NCI-H187 treated with DMSO at 0.1 percent for 48 hours (cell line): ENCODE measurements at regions not wholly inside any gene's neighbourhood (a gene's known extent, or its start where the extent isn't known, plus 50 kb on each side); places are given as distances from the start of the nearest gene placed in this dataset.

Source experiments
- DNase-seq: peaks from one replicate; lab custom pipeline; 2025; lab: John Stamatoyannopoulos, UW

DNA sequence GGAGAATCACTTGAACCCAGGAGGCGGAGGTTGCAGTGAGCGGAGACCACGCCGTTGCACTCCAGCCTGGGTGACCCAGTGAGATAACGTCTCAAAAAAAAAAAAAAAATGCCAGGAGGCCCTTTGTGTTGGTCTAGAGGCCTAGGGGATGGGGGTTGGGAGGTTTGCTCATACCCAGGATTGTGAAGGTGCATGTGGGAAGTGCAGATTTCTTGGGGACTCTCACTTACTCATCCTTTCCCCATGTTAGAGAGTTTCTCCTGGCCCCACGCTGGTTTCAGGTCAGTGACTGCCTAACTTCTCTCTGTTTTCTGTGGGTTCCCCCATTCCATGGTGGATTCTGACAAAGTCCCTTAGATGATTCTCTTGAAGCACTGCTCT lies 471.5 kb upstream of the CNTNAP2 start:
- no peak for DNase-seq

DNA sequence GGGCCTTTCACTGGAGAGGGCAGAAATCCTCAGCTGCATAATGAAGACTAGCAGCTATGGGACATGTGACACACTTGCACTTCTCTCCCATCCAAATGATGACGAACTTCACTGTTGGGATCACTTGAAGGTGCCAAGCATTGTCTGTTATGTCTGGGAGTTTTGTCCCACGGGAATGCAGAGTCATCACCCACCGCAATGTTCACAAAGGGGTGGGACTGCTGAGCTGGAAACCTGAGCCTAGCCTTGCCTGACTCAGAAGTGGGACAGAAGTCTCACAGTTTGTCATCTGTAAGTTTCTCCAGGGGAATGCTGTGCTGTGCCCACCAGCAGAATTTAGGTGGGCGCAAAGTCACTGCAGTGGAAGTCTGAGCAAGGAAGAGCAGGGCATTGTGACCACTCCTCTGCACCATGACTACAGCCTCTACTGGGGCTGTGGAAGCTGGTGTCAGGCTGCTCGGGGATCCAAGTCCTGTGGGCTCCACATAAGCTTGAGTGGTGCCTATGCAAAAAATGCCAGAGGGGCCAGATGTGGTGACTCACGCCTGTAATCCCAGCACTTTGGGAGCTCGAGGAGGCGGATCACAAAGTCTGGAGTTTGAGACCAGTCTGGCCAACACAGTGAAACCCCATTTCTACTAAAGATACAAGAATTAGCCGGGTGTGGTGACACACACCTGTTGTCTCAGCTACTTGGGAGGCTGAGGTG lies 472.0 kb upstream of the CNTNAP2 start:
- no peak for DNase-seq

DNA sequence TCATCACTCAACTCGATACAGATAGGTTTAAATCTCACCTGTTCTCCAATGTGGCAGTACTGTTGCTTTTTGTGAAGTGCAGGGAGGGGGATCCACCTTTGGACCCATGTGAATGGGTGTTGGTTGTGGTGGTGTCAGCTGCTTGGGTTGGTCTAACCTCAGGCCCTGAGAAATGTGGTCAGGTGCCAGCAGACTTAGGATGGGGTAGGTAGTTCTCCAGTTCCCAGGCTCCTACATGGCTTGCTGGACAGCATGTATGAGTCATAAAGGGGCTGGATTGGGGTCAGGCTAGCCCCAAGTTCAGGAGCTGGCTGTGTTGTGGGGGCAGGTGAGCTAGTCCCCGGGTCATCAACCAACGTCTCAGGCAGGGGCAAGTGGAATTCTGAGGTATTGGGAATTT lies 472.6 kb upstream of the CNTNAP2 start:
- no peak for DNase-seq

DNA sequence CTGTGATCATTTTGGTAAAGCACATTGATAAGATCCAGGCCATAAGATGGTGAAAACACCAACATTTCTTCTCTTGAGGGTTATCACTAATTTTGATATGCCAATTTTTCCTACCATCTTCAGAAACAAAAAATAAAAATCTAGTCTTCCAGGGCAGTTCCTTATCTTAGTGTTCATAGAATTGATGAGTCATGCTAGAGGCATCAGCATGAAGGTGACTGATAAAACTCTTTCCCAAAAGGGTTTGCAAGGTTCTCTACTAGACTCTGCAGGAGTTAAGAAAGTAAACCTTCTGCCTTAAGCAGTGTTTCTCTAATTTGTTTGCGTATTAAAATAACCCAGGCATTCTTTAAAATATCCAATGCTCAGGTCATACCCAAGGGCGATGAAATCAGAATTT lies 483.1 kb upstream of the CNTNAP2 start:
- no peak for DNase-seq

DNA sequence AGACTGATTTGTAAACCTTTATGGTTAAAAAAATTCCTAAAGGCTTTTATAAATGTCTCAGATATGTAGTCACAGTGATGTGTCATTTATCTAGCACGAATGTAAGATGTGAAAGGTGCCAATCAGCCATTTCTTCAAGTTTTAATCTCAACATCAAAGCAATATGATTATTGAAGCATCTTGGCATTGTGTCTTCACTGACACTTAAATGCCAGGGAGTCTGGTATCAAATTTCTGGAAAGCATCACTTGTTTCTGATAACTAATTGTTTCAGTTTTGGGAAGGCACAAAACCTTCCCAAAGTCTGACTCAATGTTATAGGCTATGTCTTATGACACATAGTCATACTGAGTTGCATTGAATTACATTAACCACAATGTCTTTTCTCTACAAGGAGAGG lies 492.0 kb upstream of the CNTNAP2 start:
- DNase-seq: no peak

DNA sequence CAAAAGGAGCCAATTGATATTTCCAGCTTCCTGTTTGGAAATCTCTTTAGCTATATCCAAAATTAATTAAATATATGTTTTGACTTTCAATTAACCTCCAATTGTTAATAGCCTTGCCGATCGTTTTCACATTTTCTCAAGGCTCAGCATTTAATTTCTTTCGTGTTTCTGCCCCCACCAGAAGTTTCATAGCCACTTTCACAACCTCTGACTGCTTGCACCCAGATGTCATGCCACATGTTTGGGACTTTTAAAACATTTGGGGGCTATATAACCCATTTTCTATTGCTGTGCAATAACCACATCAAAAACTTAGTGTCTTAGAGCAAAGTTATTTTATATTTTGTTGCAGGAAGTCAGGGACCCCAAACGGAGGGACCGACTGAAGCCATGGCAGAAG lies 510.6 kb upstream of the CNTNAP2 start:
- DNase-seq: no peak

DNA sequence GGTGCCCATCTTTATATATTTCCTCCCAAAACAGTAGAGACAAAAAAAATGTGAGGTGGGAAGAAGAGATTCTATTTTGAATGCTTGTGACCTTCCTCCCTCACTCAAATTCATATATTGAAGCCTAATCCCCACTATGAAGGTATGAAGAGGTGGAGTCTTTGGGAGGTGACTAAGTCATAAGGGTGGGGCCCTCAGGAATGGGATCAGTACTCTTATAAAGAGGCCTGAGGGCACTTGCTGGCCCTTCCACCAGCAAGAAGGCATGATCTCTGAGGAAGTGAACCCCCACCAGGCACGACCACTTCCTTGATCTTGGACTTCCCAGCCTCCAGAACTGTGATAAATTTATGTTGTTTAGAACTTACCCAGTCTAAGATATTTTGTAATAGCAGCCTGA lies 517.2 kb upstream of the CNTNAP2 start:
- DNase-seq: no peak

DNA sequence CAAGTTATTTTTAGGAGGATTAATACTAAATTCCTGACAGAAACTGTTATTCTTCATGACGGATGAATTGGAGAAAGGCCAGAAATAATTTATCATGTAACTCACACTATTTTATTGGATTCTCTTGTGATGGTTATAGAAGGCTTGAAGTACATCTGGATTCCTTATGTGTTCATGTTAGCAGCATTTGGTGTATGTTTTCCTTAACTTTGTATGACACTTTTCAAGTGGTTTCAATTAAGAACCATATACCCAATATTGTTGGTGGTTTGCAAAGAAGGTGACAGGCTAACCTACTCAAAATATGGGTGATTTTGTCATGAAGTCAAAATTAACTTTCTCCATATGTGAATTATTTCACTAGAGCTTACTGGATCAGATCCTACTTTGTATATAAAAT lies 532.2 kb upstream of the CNTNAP2 start:
- DNase-seq: no peak

DNA sequence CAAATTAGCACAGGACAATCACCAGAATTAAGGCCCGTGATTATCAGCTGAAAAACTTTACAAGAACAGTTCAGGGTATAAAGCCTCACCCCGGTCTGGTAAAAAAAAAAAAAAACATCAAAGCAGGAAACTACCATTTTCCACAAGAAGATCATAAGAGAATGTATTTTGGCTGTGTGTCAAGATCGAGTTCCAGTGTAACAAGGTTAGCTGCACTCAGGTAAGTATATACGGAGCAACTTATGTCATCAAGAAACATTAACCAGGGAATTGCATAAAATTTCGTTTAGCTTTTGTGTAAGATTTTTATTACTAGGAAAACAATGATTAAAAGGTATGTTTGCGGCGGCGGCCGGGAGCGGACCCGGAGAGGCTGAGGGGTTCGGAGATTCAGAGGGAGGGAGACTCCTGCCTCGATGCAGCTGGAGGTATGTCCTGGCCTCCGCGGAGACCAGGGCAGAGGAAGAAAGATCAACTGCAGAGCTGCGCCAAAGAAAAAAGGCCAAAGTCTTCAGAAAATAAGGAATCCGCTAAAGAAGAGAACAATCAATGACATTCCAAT lies 533.8 kb upstream of the CNTNAP2 start:
- DNase-seq: no peak

DNA sequence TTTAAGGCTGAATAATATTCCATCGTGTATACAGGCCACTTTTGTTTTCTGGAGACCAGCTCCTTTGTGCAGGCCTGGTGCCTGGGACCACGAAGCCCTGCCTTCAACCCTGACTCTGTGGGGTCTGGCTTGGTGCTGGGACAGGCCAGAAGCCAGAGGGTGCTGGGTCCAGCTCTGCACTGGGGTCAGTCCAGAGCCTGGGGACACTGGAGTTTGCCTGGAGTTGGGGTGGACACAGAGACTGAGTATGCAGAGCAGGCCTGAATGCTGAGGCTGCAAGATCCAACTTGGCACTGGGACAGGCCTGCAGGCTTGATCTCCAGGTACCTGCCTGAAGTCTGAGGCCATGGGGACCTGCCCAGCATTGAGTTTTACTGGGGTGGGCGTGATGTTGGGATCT lies 558.8 kb upstream of the CNTNAP2 start:
- DNase-seq: no peak

DNA sequence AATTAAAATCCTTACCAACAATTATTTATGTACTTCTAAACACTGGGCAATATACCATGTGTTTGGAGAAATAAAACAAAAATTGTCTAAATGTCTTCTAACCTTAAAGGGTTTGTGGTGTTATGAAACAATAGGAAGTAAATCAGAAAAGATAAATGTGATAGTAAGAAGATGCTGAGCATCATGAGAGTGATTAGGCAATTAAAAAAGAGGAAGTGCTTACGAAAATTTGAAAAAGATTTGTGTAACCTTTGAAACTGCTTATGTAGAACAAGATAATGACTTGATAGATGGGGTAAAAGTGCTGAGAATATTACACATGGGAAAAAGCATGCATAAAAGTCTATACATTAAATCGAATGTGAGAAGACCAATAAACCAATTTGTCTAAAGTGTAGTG lies 573.4 kb upstream of the CNTNAP2 start:
- no peak for DNase-seq

DNA sequence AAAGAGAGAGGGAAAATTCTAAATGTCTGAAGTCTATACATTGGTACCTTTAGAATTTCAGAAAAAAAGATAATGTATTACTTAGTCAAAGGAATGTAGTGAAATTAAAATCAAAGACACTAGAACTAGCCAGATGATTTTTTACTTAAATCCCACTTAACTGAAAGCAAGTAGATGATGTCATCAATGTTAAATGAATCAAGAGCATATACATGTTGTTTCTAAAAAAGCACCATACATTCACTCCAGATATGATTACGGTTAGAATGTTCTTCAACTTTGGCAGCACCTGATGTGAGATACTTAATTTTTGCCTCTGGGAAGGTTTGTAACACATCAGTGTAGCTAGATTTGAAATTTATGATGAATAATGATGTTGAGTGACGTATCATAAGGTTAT lies 576.7 kb upstream of the CNTNAP2 start:
- no peak for DNase-seq

DNA sequence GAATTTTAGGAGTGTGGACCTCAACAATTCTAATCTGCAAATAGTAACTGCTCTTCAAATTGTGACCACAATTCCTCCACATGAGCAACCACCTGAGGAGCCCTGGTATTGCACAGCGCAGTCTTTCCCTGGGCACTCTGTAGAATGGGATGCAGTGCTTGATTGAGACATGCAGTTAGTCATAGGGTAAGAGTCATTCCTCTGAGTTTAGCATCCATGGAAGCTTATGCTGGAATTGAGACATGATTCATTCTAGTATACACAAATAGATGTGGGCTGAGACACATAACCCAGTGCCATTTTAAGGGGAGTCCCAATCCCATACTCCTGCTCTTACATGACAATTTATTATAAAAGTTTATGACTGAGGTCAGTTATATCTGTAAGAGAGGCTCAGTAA lies 582.3 kb upstream of the CNTNAP2 start:
- no peak for DNase-seq

DNA sequence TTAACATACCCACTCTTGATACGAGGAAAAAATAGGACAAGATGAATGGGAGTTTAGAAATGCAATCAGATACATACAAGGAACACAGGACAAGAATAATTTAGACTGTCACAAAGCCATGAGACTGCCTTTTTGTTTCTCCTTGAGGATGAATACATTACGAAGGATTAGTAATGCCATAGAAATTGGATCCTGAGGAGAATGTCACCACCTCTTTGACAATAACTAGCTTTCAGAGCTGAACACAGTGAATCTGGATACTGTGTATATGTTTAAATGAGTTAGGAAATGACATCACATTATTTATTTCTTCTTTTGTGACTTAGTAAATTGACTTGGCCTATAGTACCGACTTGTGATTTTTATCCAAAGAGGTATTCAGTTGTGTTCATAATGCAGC lies 596.3 kb upstream of the CNTNAP2 start:
- DNase-seq: no peak

DNA sequence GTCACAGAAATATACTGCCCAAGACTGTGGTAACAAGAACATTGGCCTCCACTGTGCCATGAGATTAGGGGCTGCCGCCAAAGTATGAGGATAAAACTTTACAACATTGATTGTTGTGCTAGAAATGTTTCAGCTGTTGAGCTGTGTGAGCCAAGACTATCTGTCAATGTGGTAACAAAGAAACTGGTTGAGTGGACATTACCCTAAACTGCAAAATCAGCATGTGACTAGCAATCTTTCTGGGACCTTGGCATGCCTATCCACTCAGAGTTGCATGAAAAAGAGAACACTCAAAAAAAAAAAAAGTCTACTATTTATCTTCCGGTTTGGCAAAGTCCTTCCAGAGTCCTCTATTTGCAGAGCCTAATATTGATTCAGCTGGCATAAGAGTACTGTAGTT lies 605.6 kb upstream of the CNTNAP2 start:
- no peak for DNase-seq

DNA sequence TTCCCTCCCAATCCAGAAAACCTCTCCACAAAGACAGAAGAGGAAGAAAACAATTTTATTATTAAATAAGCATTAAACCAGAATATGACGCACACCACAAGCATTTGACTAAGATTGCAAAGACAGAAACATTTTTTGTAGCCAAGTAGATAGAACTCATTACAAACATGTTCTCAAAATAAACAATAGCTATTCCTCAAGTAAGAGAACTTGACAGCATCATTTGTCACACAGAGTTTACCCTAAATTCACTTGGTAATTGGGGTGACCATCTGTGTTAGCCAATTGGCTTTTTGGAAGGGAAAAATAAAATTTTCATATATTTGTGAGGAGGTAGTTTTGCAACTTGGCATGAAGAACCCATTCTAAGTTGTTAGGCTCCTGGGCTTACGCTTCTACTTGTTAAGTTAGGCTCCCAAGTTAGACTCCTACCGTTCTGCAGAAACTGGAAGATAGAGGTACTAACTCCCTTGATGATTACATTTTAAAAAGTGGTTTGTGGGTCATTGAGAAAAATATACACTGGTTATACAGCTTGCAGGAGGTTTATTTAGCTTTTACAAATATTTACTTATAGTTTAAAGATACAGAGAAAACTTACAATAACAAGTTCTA lies 618.6 kb upstream of the CNTNAP2 start:
- DNase-seq: no peak

DNA sequence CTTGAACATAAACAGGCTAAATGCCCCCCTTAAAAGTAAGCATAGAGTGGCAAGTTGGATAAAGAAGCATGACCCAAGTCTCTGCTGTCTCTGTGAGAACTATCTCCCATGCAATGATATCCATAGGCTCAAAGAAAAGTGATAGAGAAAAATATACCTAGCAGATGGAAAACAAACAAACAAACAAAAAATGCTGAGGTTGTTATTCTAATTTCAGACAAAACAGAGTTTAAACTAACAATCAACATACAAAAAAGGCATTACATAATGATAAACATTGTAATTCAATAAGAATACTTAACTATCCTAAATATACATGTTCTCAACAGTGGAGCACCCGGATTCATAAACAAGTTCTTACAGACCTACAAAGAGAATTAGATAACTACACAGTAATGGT lies 626.2 kb upstream of the CNTNAP2 start:
- no peak for DNase-seq

DNA sequence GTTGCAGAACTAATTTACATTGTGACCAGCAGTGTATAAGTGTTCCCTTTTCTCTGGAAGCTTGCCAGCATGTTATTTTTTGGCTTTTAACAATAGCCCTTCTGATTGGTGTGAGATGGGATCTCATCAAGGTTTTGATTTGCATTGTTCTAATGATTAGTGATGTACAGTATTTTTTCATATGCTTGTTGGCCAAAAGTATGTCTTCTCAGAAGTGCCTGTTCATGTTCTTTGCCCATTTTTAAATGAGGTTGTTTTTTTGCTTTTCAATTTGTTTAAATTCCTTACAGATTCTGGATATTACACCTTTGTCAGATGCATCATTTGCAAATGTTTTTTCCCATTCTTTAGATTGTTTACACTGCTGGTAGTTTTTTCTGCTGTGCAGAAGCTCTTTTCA lies 627.0 kb upstream of the CNTNAP2 start:
- DNase-seq: no peak

DNA sequence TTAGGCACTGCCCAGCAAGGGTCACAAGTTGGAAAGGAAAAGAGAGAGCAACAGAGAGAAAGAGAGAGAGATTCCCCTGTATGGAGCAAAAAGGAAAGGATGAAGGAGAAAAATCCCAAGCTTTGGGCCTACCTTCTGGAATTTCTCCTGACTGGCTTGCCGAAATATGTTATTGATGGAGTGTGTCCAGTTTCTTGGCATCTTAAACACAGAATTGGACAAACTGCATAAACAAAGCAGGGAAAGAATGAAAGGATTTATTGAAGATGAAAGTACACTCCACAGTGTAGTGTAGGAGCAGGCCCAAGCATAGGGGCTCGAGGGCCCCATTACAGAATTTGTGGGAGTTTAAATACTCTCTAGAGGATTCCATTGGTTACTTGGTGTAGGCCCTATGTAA lies 627.8 kb upstream of the CNTNAP2 start:
- DNase-seq: no peak

DNA sequence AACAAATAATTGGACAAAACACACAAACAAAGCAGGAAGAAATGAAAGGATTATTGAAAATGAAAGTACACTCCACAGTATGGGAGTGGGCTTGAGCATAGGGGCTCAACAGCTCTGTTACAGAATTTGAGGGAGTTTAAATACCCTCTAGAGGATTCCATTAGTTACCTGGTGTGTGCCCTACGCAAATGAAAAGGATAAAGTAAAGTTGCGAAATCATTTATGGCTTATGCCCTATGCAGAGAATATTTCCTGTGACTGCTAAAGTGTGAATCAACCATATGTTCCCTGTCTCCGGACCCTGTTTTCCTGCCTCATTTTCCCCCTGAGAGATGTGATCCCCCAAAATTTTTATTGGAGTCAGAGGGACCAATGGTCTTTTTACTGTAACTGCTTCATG lies 634.6 kb upstream of the CNTNAP2 start:
- DNase-seq: no peak

DNA sequence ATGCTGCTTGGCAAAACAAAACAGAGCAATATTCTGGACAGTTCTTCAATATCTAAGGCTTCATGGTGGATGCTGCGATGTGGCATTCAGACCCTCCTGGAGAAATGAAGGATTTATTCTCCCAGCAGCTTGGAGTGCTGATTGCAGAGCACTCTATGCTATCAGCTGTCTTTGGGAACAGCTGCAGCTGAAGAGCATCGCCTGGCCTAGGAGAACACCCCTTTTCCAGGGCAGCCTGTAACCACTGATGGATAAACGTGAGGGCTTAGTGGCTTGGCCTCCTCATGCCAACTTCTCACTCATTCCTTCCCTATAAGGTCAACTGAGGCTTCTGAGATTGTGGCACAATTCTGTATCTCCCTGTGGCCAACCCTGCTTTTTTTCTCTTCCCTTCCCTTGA lies 638.1 kb upstream of the CNTNAP2 start:
- no peak for DNase-seq

DNA sequence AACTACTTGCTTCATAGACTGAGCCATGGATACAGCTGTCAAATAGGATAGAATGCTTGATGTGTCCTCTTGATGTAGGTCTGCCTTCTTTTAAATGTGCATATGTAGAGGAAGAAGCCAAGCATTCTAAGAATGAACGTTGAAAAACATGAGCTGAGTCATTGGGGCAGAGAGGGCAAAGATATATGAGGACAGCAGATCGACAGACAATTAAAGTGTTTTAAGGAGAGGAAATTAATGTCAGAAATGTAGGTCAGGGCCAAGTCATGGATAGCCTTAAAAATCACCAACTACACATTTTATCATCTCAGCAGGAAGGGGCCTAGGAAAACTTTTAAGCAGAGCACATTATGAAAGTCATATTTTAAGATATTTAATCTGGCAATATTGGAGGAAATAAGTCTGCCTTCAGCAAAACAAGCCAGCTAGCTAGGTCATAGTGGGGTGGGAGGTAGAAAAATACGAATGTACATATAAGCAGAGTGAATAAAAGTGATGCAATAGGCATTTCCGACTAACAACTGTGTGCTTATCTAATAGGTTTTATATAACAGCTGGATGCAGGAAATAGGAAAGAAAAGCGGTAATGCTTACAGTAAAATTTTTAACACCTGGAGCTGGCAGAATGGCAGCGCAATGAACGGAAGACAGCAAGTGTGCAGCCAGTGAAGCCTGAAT lies 638.3 kb upstream of the TPK1 start:
- no peak for DNase-seq

DNA sequence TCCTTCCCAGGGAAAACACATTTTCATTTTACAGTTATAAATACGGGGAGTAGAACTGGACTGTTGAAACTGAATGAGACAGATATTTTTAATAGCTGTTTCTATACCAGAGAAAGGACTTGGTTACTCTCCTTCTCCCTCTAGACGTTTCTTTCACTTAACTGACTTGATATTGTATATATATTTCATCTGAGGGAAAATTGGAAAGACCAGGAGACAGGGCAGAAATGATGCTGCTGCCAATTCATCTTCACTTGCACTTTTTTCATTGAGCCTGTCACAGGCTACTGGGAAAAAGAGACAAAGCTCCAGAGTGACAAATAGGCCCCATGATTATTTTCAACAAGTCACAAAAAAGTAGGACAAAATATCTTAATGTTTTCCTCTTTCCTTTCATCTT lies 636.0 kb upstream of the TPK1 start:
- DNase-seq: no peak
